H9 (cell line): ENCODE measurements at regions not wholly inside any gene's neighbourhood (a gene's known extent, or its start where the extent isn't known, plus 50 kb on each side); places are given as distances from the start of the nearest gene placed in this dataset.

Experiments used
- DNase-seq: peaks from one replicate; pipeline ENCODE4 v3.0.0-alpha.2; 2017
- H2AFZ ChIP-seq: one replicate; pipeline ENCODE4 v1.6.1; 2013; ENCODE audit warnings: mild to moderate bottlenecking, low read length, control low read depth, moderate library complexity
- H2AK5ac ChIP-seq: 2 replicates; pipeline ENCODE4 v1.6.1; 2013; ENCODE audit warnings: low read length, control low read depth, mixed read lengths; ENCODE audit not compliant: insufficient read length
- H2BK120ac ChIP-seq: one replicate; pipeline ENCODE4 v1.6.1; 2013; ENCODE audit warnings: low read depth, mild to moderate bottlenecking, low read length, control low read depth, inconsistent platforms; ENCODE audit not compliant: poor library complexity, severe bottlenecking
- H2BK12ac ChIP-seq: 2 replicates; pipeline ENCODE4 v1.6.1; 2013; ENCODE audit warnings: low read length, control low read depth, mixed read lengths, low read depth; ENCODE audit not compliant: insufficient read length
- H2BK15ac ChIP-seq: 2 replicates; pipeline ENCODE4 v1.6.1; 2013; ENCODE audit warnings: low read depth, low read length, control low read depth
- H2BK20ac ChIP-seq: one replicate; pipeline ENCODE4 v1.6.1; 2013; ENCODE audit warnings: low read depth, mild to moderate bottlenecking, low read length, control low read depth, inconsistent platforms; ENCODE audit not compliant: poor library complexity, severe bottlenecking
- H2BK5ac ChIP-seq: 2 replicates; pipeline ENCODE4 v1.6.1; 2013; ENCODE audit warnings: low read length, control low read depth, mixed read lengths; ENCODE audit not compliant: insufficient read length
- H3K14ac ChIP-seq: 2 replicates; pipeline ENCODE4 v1.6.1; 2013; ENCODE audit warnings: low read length, control low read depth; ENCODE audit not compliant: insufficient read depth
- H3K18ac ChIP-seq: 2 replicates; pipeline ENCODE4 v1.6.1; 2013; ENCODE audit warnings: low read depth, mild to moderate bottlenecking, mixed read lengths, low read length, control low read depth; ENCODE audit not compliant: insufficient read length
- H3K23ac ChIP-seq: 2 replicates; pipeline ENCODE4 v1.6.1; 2013; ENCODE audit warnings: low read length, control low read depth, mixed read lengths, low read depth; ENCODE audit not compliant: insufficient read length
- H3K23me2 ChIP-seq: 2 replicates; pipeline ENCODE4 v1.6.1; 2013; ENCODE audit warnings: low read depth, mild to moderate bottlenecking, mixed read lengths, low read length, control low read depth; ENCODE audit not compliant: insufficient read length, poor library complexity, severe bottlenecking
- H3K27ac ChIP-seq: 2 replicates; pipeline ENCODE4 v1.5.1; 2013; ENCODE audit warnings: low read length, control low read depth, mixed read lengths, low read depth; ENCODE audit not compliant: insufficient read length
- H3K27me3 ChIP-seq: 2 replicates; pipeline ENCODE4 v1.6.1; 2013; ENCODE audit warnings: low read length, control low read depth, inconsistent platforms; ENCODE audit not compliant: insufficient read depth
- H3K4ac ChIP-seq: 2 replicates; pipeline ENCODE4 v1.6.1; 2013; ENCODE audit warnings: low read depth, mild to moderate bottlenecking, control low read depth, inconsistent platforms, low read length, moderate library complexity
- H3K4me1 ChIP-seq: 2 replicates; pipeline ENCODE4 v1.6.1; 2013; ENCODE audit warnings: low read length, control low read depth, inconsistent platforms; ENCODE audit not compliant: insufficient read depth
- H3K4me2 ChIP-seq: 2 replicates; pipeline ENCODE4 v1.6.1; 2013; ENCODE audit warnings: low read length, control low read depth, mixed read lengths; ENCODE audit not compliant: insufficient read length, insufficient read depth
- H3K56ac ChIP-seq: 2 replicates; pipeline ENCODE4 v1.6.1; 2013; ENCODE audit warnings: low read depth, mild to moderate bottlenecking, mixed read lengths, low read length, control low read depth; ENCODE audit not compliant: insufficient read length
- H3K79me1 ChIP-seq: 2 replicates; pipeline ENCODE4 v1.6.1; 2013; ENCODE audit warnings: low read depth, mild to moderate bottlenecking, moderate library complexity, low read length, control low read depth, inconsistent platforms; ENCODE audit not compliant: insufficient read depth, poor library complexity, severe bottlenecking
- H3K79me2 ChIP-seq: 2 replicates; pipeline ENCODE4 v1.6.1; 2013; ENCODE audit warnings: low read length, control low read depth, inconsistent platforms; ENCODE audit not compliant: insufficient read depth
- H3K9ac ChIP-seq: 2 replicates; pipeline ENCODE4 v1.6.1; 2013; ENCODE audit warnings: low read length, control low read depth, mixed read lengths; ENCODE audit not compliant: insufficient read length; ENCODE audit errors: extremely low read depth
- H3K9me3 ChIP-seq: one replicate; pipeline ENCODE4 v1.6.1; 2013; ENCODE audit warnings: low read depth, low read length, inconsistent platforms; ENCODE audit not compliant: control insufficient read depth
- H3T11ph ChIP-seq: one replicate; pipeline ENCODE4 v1.6.1; 2013; ENCODE audit warnings: mild to moderate bottlenecking, low read length, control low read depth, inconsistent platforms
- H4K20me1 ChIP-seq: one replicate; pipeline ENCODE4 v1.6.1; 2013; ENCODE audit not compliant: control insufficient read depth, insufficient read length, insufficient read depth
- H4K5ac ChIP-seq: 2 replicates; pipeline ENCODE4 v1.6.1; 2013; ENCODE audit warnings: low read depth, mild to moderate bottlenecking, mixed read lengths, low read length, control low read depth; ENCODE audit not compliant: insufficient read length
- H4K8ac ChIP-seq: replicated peaks from 2 replicates; pipeline ENCODE4 v1.6.1; 2013; ENCODE audit warnings: low read length, control low read depth, mixed read lengths, low read depth; ENCODE audit not compliant: insufficient read length
- H4K91ac ChIP-seq: 2 replicates; pipeline ENCODE4 v1.6.1; 2013; ENCODE audit warnings: low read depth, mild to moderate bottlenecking, moderate library complexity, mixed read lengths, low read length, control low read depth; ENCODE audit not compliant: insufficient read length
- H3K27ac Mint-ChIP-seq, 3 experiments: 2 replicates in 2 of 3; 3 replicates in 1 of 3; pipeline ENCODE4 v1.8.0; 2020 to 2021; ENCODE audit warnings: mixed read lengths in 3 of 3, mild to moderate bottlenecking in 1 of 3, moderate library complexity in 1 of 3
- H3K27me3 Mint-ChIP-seq: 2 replicates; pipeline ENCODE4 v1.8.0; 2021; ENCODE audit warnings: low read depth, mild to moderate bottlenecking, moderate library complexity, mixed read lengths
- H3K36me3 Mint-ChIP-seq, 3 experiments: 2 replicates in 2 of 3; 3 replicates in 1 of 3; pipeline ENCODE4 v1.8.0; 2020 to 2021; ENCODE audit warnings: low read depth in 3 of 3, mixed read lengths in 3 of 3; ENCODE audit not compliant: insufficient read depth in 1 of 3
- H3K4me1 Mint-ChIP-seq, 2 experiments: 2 replicates each; pipeline ENCODE4 v1.8.0; 2020; ENCODE audit warnings: mixed read lengths in 2 of 2
- H3K4me3 Mint-ChIP-seq, 2 experiments: 2 replicates in 1 of 2; 3 replicates in 1 of 2; pipeline ENCODE4 v1.8.0; 2020 to 2021; ENCODE audit warnings: mild to moderate bottlenecking in 2 of 2, mixed read lengths in 2 of 2, moderate library complexity in 1 of 2
- H3K9me3 Mint-ChIP-seq, 2 experiments: 2 replicates in 1 of 2; 3 replicates in 1 of 2; pipeline ENCODE4 v1.8.0; 2020; ENCODE audit warnings: mild to moderate bottlenecking in 2 of 2, mixed read lengths in 2 of 2, moderate library complexity in 1 of 2
- WGBS: extraction: QIAGEN DNeasy Blood & Tissue Kit; methylation state at CpG from one replicate; pipeline ENCODE4 v1.1.7; 2013; ENCODE audit warnings: missing lambda C conversion rate, low lambda C conversion rate, mixed read lengths; ENCODE audit not compliant: insufficient read length; ENCODE audit errors: extremely low coverage; 5-methylcytosine and 5-hydroxymethylcytosine counted together
- TF ChIP-seq, protein P1 (sequence below): fragments of 200-600 bp; sonication (generic); conservative IDR thresholded peaks from 3 replicates; pipeline ENCODE4 v1.8.0; 2021; ENCODE audit warnings: antibody characterized with exemption, mild to moderate bottlenecking

DNA sequence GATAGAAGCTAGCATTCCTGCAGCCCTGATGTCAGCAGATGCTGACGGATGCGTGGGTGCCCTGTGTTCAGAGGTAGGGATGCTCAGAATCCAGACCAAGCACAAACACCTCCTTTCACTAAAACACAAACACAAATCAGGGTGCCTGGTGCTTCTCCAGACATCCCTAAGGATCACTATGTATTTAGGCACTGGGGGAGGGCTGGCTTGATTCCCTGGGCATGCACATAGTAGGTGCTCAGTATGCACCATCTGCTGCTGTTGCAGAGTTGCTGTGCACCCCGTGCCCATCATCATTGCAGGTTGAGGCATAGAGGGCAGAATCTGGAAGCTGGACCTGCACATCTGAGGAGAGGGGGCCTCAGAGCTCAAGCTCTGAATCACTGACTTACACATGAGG lies 114.8 kb downstream of the PHETA1 start:
- Histone ChIP-seq H3K27ac (no peak overlapping the region), H3K79me1 (no peaks in the 10 kb centered on the region), H4K20me1 (no peaks in the 10 kb centered on the region), H3K14ac (no peak overlapping the region), H3K9me3 (no peaks in the 10 kb centered on the region), H4K8ac (no peak overlapping the region), H3K18ac (no peak overlapping the region), H3K79me2 (no peaks in the 10 kb centered on the region), H2AK5ac (no peak overlapping the region), H4K91ac (no peak overlapping the region), H3T11ph (no peak overlapping the region), H3K23ac (no peak overlapping the region), H4K5ac (no peak overlapping the region), H2BK120ac (no peak overlapping the region), H2BK12ac (no peak overlapping the region), H3K4me1 (no peaks in the 10 kb centered on the region), H2BK15ac (no peak overlapping the region), H3K9ac (no peak overlapping the region), H3K27me3 (no peaks in the 10 kb centered on the region), H3K4ac (no peak overlapping the region), H3K4me2 (no peak overlapping the region), H2BK5ac (no peak overlapping the region), H3K23me2 (no peaks in the 10 kb centered on the region), H3K56ac (no peak overlapping the region), H2AFZ (no peak overlapping the region), H2BK20ac (no peak overlapping the region)
- TF ChIP-seq, protein P1, sequence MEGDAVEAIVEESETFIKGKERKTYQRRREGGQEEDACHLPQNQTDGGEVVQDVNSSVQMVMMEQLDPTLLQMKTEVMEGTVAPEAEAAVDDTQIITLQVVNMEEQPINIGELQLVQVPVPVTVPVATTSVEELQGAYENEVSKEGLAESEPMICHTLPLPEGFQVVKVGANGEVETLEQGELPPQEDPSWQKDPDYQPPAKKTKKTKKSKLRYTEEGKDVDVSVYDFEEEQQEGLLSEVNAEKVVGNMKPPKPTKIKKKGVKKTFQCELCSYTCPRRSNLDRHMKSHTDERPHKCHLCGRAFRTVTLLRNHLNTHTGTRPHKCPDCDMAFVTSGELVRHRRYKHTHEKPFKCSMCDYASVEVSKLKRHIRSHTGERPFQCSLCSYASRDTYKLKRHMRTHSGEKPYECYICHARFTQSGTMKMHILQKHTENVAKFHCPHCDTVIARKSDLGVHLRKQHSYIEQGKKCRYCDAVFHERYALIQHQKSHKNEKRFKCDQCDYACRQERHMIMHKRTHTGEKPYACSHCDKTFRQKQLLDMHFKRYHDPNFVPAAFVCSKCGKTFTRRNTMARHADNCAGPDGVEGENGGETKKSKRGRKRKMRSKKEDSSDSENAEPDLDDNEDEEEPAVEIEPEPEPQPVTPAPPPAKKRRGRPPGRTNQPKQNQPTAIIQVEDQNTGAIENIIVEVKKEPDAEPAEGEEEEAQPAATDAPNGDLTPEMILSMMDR: no peak
- WGBS: no CpG with 5 or more reads among the region's 3 CpGs
- Mint-ChIP-seq H3K9me3 (no peaks in the 10 kb centered on the region), H3K27me3 (peaks cover 2% of the 10 kb centered on the region), H3K4me1 (no peaks in the 10 kb centered on the region), H3K4me3 (no peak overlapping the region), H3K36me3 (no peaks in the 10 kb centered on the region; a peak in 1 of 7 replicates), H3K27ac (no peak overlapping the region; a peak in 1 of 7 replicates)
- no peak for DNase-seq
